Body of pancreas (tissue), 4 donors: ENCODE measurements at regions not wholly inside any gene's neighbourhood (a gene's known extent, or its start where the extent isn't known, plus 50 kb on each side); places are given as distances from the start of the nearest gene placed in this dataset.

Experiments
- CTCF ChIP-seq, 7 experiments: fragments of 450-650 bp in 4 of 7; fragments of 200-600 bp in 3 of 7; sonication (generic) in 3 of 7; IDR thresholded peaks; one replicate each; pipeline ENCODE4 v1.5.1; 2016 to 2019; ENCODE audit warnings: antibody characterized with exemption in 7 of 7
- POLR2A ChIP-seq, 3 donors: fragments of 450-650 bp; IDR thresholded peaks; one replicate each; pipeline ENCODE4 v1.6.1; 2016; ENCODE audit warnings: antibody characterized with exemption in 3 of 3, mild to moderate bottlenecking in 2 of 3

- TF ChIP-seq POLR2A (IDR thresholded peaks at IDR 0.05) = no peak
- TF ChIP-seq CTCF (IDR thresholded peaks at IDR 0.05) = no peak
These were observed 144.5 kb downstream of the NTMT2 start for GRCh38 chr1:170290276-170290675.
